WTC11 (cell line): ENCODE measurements at regions not wholly inside any gene's neighbourhood (a gene's known extent, or its start where the extent isn't known, plus 50 kb on each side); places are given as distances from the start of the nearest gene placed in this dataset.

Experiments used
- ATAC-seq: fragments of 200-7000 bp; cut with Tn5 transposase; 2 replicates; pipeline ENCODE4 v1.10.0; 2021; ENCODE audit warnings: mild to moderate bottlenecking, moderate library complexity
- CTCF ChIA-PET: fragments of 300-600 bp; sonication (Branson Sonifier 250); formaldehyde crosslinking; loops from one replicate; lab custom pipeline; 2021; ENCODE audit warnings: antibody characterized with exemption; lab: Charles Lee
- POLR2A ChIA-PET: fragments of 350-600 bp; sonication (Branson Sonifier 250); formaldehyde crosslinking; loops from one replicate; lab custom pipeline; 2021; ENCODE audit warnings: antibody characterized with exemption; lab: Charles Lee
- DNase-seq: peaks from one replicate; pipeline ENCODE4 v3.0.0; 2021; ENCODE audit warnings: low spot score
- H3K27ac Mint-ChIP-seq: 2 replicates; pipeline ENCODE4 v1.8.0; 2021; ENCODE audit warnings: mixed read lengths
- H3K27me3 Mint-ChIP-seq: 2 replicates; pipeline ENCODE4 v1.8.0; 2021; ENCODE audit warnings: low read depth, mild to moderate bottlenecking, moderate library complexity, mixed read lengths
- H3K36me3 Mint-ChIP-seq: 2 replicates; pipeline ENCODE4 v1.8.0; 2021; ENCODE audit warnings: mixed read lengths
- H3K4me1 Mint-ChIP-seq: 2 replicates; pipeline ENCODE4 v1.8.0; 2022; ENCODE audit warnings: mixed read lengths
- H3K4me3 Mint-ChIP-seq: 2 replicates; pipeline ENCODE4 v1.8.0; 2021; ENCODE audit warnings: mild to moderate bottlenecking, moderate library complexity, mixed read lengths
- H3K9me3 Mint-ChIP-seq: 2 replicates; pipeline ENCODE4 v1.8.0; 2021; ENCODE audit warnings: mixed read lengths
- ATF1 ChIP-seq: sonication (generic); formaldehyde crosslinking; IDR thresholded peaks from 2 replicates; pipeline ENCODE4 v1.8.1; 2023; ENCODE audit warnings: mild to moderate bottlenecking, moderate library complexity, missing genetic modification reagents
- CBFB ChIP-seq: sonication (generic); formaldehyde crosslinking; IDR thresholded peaks from 2 replicates; pipeline ENCODE4 v1.8.1; 2022; ENCODE audit warnings: mild to moderate bottlenecking, low read depth, missing genetic modification reagents
- ELF4 ChIP-seq: sonication (generic); formaldehyde crosslinking; IDR thresholded peaks from 2 replicates; pipeline ENCODE4 v1.8.1; 2022; ENCODE audit warnings: low read depth, mild to moderate bottlenecking, moderate library complexity, missing genetic modification reagents
- GABPB1 ChIP-seq: sonication (generic); formaldehyde crosslinking; IDR thresholded peaks from 2 replicates; pipeline ENCODE4 v1.8.1; 2023; ENCODE audit warnings: mild to moderate bottlenecking, missing genetic modification reagents
- GRHL2 ChIP-seq: fragments of 250-450 bp; sonication (Bioruptor Pico); IDR thresholded peaks from 2 replicates; pipeline ENCODE4 v1.8.0; 2022; ENCODE audit warnings: mild to moderate bottlenecking, moderate library complexity; ENCODE audit not compliant: insufficient replicate concordance, severe bottlenecking
- NFATC4 ChIP-seq: fragments of 250-450 bp; sonication (Bioruptor Pico); IDR thresholded peaks from 2 replicates; pipeline ENCODE4 v1.9.0; 2021; ENCODE audit warnings: mild to moderate bottlenecking
- NR1H2 ChIP-seq: sonication (generic); formaldehyde crosslinking; IDR thresholded peaks from 2 replicates; pipeline ENCODE4 v1.9.0; 2021; ENCODE audit warnings: mild to moderate bottlenecking, moderate library complexity, missing genetic modification reagents
- RORB ChIP-seq: fragments of 250-450 bp; sonication (Bioruptor Pico); IDR thresholded peaks from 2 replicates; pipeline ENCODE4 v1.9.0; 2021; ENCODE audit warnings: mild to moderate bottlenecking
- SP1 ChIP-seq: sonication (generic); formaldehyde crosslinking; conservative IDR thresholded peaks from 2 replicates; pipeline ENCODE4 v1.8.1; 2022; ENCODE audit warnings: missing genetic modification reagents
- ZBTB21 ChIP-seq: sonication (generic); formaldehyde crosslinking; IDR thresholded peaks from 2 replicates; pipeline ENCODE4 v1.8.1; 2023; ENCODE audit warnings: mild to moderate bottlenecking, missing genetic modification reagents, borderline replicate concordance
- ZNF263 ChIP-seq: sonication (generic); formaldehyde crosslinking; IDR thresholded peaks from 2 replicates; pipeline ENCODE4 v1.8.1; 2022; ENCODE audit warnings: low read depth, mild to moderate bottlenecking, moderate library complexity, missing genetic modification reagents
- TF ChIP-seq, protein P1 (sequence below): sonication (generic); formaldehyde crosslinking; IDR thresholded peaks from 2 replicates; pipeline ENCODE4 v1.8.1; 2022; ENCODE audit warnings: mild to moderate bottlenecking, missing genetic modification reagents, moderate library complexity, borderline replicate concordance
- TF ChIP-seq, protein P2 (sequence below): fragments of 250-450 bp; sonication (Bioruptor Pico); IDR thresholded peaks from 2 replicates; pipeline ENCODE4 v1.9.0; 2021; ENCODE audit warnings: moderate library complexity, mild to moderate bottlenecking, inconsistent platforms, borderline replicate concordance
- TF ChIP-seq, protein P3 (sequence below): sonication (generic); formaldehyde crosslinking; IDR thresholded peaks from 2 replicates; pipeline ENCODE4 v1.8.1; 2023; ENCODE audit warnings: mild to moderate bottlenecking, moderate library complexity, missing genetic modification reagents
- TF ChIP-seq, protein P4 (sequence below): sonication (generic); formaldehyde crosslinking; IDR thresholded peaks from 2 replicates; pipeline ENCODE4 v1.8.1; 2022; ENCODE audit warnings: missing genetic modification reagents, borderline replicate concordance
- TF ChIP-seq, protein P5 (sequence below): fragments of 200-600 bp; IDR thresholded peaks from 2 replicates; pipeline ENCODE4 v1.8.0; 2022; ENCODE audit warnings: antibody characterized with exemption
- TF ChIP-seq, protein P6 (sequence below): sonication (generic); formaldehyde crosslinking; IDR thresholded peaks from 2 replicates; pipeline ENCODE4 v1.8.0; 2022; ENCODE audit warnings: mild to moderate bottlenecking, missing genetic modification reagents
- TF ChIP-seq, protein P7 (sequence below): sonication (generic); formaldehyde crosslinking; IDR thresholded peaks from 2 replicates; pipeline ENCODE4 v1.8.0; 2022; ENCODE audit warnings: mild to moderate bottlenecking, missing genetic modification reagents
- TF ChIP-seq, protein P8 (sequence below): sonication (generic); formaldehyde crosslinking; IDR thresholded peaks from 2 replicates; pipeline ENCODE4 v1.8.1; 2022; ENCODE audit warnings: low read depth, mild to moderate bottlenecking, moderate library complexity, missing genetic modification reagents, borderline replicate concordance
- TF ChIP-seq, protein P9 (sequence below): fragments of 250-450 bp; sonication (Bioruptor Pico); IDR thresholded peaks from 2 replicates; pipeline ENCODE4 v1.8.0; 2021; ENCODE audit warnings: mild to moderate bottlenecking

DNA sequence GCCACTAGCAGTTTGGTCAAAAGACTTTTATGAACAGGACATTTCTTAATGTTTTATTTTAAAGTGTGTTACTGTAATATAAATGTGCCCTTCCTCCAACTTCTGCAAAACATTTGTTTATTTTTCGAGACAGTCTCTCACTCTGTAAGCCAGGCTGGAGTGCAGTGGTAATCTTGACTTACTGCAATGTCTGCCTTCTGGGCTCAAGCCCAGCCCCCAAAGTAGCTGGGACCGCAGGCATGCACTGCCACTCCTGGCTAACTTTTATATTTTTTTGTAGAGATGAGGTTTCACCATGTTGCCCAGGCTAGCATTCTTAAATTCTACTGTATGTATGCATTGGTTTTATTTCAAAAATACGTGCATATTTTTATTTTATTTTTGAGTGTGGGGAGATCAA lies 1201.9 kb downstream of the STIM2 start (continued):
- TF ChIP-seq, protein P1, sequence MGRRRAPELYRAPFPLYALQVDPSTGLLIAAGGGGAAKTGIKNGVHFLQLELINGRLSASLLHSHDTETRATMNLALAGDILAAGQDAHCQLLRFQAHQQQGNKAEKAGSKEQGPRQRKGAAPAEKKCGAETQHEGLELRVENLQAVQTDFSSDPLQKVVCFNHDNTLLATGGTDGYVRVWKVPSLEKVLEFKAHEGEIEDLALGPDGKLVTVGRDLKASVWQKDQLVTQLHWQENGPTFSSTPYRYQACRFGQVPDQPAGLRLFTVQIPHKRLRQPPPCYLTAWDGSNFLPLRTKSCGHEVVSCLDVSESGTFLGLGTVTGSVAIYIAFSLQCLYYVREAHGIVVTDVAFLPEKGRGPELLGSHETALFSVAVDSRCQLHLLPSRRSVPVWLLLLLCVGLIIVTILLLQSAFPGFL (CRISPR knock-in tag) = no peak
- no peak for TF ChIP-seq GABPB1
- TF ChIP-seq NR1H2 (CRISPR knock-in tag) = no peak
- TF ChIP-seq, protein P2, sequence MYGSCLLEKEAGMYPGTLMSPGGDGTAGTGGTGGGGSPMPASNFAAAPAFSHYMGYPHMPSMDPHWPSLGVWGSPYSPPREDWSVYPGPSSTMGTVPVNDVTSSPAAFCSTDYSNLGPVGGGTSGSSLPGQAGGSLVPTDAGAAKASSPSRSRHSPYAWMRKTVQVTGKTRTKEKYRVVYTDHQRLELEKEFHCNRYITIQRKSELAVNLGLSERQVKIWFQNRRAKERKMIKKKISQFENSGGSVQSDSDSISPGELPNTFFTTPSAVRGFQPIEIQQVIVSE (CRISPR knock-in tag) = no peak
- no peak for TF ChIP-seq SP1
- TF ChIP-seq RORB = no peak
- no peak for TF ChIP-seq CBFB (CRISPR knock-in tag)
- TF ChIP-seq, protein P3, sequence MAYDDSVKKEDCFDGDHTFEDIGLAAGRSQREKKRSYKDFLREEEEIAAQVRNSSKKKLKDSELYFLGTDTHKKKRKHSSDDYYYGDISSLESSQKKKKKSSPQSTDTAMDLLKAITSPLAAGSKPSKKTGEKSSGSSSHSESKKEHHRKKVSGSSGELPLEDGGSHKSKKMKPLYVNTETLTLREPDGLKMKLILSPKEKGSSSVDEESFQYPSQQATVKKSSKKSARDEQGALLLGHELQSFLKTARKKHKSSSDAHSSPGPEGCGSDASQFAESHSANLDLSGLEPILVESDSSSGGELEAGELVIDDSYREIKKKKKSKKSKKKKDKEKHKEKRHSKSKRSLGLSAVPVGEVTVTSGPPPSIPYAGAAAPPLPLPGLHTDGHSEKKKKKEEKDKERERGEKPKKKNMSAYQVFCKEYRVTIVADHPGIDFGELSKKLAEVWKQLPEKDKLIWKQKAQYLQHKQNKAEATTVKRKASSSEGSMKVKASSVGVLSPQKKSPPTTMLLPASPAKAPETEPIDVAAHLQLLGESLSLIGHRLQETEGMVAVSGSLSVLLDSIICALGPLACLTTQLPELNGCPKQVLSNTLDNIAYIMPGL (CRISPR knock-in tag) = no peak
- TF ChIP-seq ZNF263 (CRISPR knock-in tag) = no peak
- TF ChIP-seq ZBTB21 (CRISPR knock-in tag) = no peak
- no peak for TF ChIP-seq ATF1 (CRISPR knock-in tag)

DNA sequence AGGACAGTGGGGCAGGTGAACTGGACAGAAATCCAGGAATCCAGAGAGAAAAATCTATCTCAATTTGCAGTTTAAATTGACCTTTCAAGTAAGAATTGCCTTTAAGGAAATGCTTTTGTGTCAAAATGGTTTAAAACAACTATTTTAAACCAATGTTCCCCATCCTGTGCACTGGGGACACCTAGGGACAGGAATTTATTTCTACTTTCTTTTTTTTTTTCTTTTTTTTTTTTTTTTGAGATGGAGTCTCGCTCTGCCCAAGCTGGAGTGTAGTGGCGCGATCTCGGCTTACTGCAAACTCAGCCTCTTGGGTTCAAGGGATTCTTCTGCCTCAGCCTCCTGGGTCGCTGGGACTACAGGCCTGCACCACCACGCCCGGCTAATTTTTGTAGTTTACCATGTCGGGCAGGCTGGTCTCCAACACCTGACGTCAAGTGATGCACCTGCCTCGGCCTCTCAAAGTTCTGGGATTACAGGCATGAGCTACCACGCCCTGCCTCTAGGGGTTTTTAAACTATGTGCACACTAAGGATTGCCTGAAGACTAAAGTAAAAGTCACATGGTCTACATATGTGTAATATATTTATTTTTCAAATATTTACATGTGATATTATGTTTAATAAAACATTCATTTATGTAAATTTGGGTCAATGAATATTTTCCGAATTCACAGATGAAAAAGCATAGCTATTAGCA lies 1213.4 kb downstream of the STIM2 start:
- Mint-ChIP-seq H3K27me3 (no peaks in the 10 kb centered on the region), H3K4me3 (no peak overlapping the region), H3K36me3 (peaks cover 8% of the 10 kb centered on the region; the same call in 1 of the 2 replicates), H3K27ac (no peak overlapping the region), H3K4me1 (peaks cover 13% of the 10 kb centered on the region), H3K9me3 (peaks cover 11% of the 10 kb centered on the region; the same call in 1 of the 2 replicates)
- POLR2A ChIA-PET = no interaction called here
- peak; percentile 30 for DNase-seq
- TF ChIP-seq, protein P4, sequence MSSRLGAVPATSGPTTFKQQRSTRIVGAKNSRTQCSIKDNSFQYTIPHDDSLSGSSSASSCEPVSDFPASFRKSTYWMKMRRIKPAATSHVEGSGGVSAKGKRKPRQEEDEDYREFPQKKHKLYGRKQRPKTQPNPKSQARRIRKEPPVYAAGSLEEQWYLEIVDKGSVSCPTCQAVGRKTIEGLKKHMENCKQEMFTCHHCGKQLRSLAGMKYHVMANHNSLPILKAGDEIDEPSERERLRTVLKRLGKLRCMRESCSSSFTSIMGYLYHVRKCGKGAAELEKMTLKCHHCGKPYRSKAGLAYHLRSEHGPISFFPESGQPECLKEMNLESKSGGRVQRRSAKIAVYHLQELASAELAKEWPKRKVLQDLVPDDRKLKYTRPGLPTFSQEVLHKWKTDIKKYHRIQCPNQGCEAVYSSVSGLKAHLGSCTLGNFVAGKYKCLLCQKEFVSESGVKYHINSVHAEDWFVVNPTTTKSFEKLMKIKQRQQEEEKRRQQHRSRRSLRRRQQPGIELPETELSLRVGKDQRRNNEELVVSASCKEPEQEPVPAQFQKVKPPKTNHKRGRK = no peak
- TF ChIP-seq RORB = no peak
- TF ChIP-seq, protein P5, sequence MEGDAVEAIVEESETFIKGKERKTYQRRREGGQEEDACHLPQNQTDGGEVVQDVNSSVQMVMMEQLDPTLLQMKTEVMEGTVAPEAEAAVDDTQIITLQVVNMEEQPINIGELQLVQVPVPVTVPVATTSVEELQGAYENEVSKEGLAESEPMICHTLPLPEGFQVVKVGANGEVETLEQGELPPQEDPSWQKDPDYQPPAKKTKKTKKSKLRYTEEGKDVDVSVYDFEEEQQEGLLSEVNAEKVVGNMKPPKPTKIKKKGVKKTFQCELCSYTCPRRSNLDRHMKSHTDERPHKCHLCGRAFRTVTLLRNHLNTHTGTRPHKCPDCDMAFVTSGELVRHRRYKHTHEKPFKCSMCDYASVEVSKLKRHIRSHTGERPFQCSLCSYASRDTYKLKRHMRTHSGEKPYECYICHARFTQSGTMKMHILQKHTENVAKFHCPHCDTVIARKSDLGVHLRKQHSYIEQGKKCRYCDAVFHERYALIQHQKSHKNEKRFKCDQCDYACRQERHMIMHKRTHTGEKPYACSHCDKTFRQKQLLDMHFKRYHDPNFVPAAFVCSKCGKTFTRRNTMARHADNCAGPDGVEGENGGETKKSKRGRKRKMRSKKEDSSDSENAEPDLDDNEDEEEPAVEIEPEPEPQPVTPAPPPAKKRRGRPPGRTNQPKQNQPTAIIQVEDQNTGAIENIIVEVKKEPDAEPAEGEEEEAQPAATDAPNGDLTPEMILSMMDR = 0 out of 2 replicates have a peak, but pooled peaks have one; percentile 20
- TF ChIP-seq, protein P6, sequence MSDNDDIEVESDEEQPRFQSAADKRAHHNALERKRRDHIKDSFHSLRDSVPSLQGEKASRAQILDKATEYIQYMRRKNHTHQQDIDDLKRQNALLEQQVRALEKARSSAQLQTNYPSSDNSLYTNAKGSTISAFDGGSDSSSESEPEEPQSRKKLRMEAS (CRISPR knock-in tag) = no peak
- ATAC-seq = peak; percentile 90
- CTCF ChIA-PET = interaction anchor here (0.5 to 1.2 kb wide), 8 partner anchors 15 to 389 kb away, joined by 3 to 10 read pairs (median 4); no protein-coding TSS in a partner anchor

DNA sequence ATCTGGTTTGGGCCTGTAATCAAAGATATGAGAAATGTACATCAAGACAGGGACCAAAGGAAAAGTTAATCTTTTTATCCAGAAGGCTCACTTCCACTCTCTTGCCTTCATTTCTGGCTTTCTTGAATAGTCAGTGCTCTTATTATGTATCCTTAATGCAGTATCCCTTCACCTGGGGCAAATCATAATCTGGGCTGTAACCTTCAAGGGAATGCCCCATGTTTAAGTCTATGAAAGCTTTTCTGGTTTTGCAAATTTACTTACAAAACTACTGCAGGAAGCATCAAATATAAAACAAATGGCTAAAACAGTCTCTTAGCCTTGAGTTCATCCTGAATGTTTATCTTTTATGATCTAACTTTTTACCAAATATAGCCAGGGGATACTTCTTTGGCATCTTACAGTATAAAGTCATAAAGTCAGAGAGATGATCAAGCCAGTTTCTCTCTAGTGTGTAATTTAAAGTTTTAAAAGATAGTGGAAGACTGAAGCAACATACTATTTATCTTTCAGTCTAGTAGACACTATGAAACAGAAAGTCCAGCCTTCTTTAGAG lies 1214.8 kb downstream of the STIM2 start:
- ATAC-seq (no peak), DNase-seq (no peak)
- no peak overlapping the region for H3K27ac Mint-ChIP-seq
- peaks cover 13% of the 10 kb centered on the region for H3K4me1 Mint-ChIP-seq
- CTCF ChIA-PET = no interaction called here
- no peaks in the 10 kb centered on the region for H3K27me3 Mint-ChIP-seq
- POLR2A ChIA-PET = no interaction called here
- H3K4me3 Mint-ChIP-seq = no peak overlapping the region
- H3K9me3 Mint-ChIP-seq = peaks cover 23% of the 10 kb centered on the region
- H3K36me3 Mint-ChIP-seq = peaks cover 8% of the 10 kb centered on the region; the same call in 1 of the 2 replicates
- TF ChIP-seq, protein P7, sequence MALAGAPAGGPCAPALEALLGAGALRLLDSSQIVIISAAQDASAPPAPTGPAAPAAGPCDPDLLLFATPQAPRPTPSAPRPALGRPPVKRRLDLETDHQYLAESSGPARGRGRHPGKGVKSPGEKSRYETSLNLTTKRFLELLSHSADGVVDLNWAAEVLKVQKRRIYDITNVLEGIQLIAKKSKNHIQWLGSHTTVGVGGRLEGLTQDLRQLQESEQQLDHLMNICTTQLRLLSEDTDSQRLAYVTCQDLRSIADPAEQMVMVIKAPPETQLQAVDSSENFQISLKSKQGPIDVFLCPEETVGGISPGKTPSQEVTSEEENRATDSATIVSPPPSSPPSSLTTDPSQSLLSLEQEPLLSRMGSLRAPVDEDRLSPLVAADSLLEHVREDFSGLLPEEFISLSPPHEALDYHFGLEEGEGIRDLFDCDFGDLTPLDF (CRISPR knock-in tag) = no peak
- TF ChIP-seq, protein P8, sequence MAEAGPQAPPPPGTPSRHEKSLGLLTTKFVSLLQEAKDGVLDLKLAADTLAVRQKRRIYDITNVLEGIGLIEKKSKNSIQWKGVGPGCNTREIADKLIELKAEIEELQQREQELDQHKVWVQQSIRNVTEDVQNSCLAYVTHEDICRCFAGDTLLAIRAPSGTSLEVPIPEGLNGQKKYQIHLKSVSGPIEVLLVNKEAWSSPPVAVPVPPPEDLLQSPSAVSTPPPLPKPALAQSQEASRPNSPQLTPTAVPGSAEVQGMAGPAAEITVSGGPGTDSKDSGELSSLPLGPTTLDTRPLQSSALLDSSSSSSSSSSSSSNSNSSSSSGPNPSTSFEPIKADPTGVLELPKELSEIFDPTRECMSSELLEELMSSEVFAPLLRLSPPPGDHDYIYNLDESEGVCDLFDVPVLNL = no peak
- TF ChIP-seq NFATC4 (CRISPR knock-in tag) = no peak
- TF ChIP-seq, protein P9, sequence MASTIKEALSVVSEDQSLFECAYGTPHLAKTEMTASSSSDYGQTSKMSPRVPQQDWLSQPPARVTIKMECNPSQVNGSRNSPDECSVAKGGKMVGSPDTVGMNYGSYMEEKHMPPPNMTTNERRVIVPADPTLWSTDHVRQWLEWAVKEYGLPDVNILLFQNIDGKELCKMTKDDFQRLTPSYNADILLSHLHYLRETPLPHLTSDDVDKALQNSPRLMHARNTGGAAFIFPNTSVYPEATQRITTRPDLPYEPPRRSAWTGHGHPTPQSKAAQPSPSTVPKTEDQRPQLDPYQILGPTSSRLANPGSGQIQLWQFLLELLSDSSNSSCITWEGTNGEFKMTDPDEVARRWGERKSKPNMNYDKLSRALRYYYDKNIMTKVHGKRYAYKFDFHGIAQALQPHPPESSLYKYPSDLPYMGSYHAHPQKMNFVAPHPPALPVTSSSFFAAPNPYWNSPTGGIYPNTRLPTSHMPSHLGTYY (CRISPR knock-in tag) = no peak
- no peak for TF ChIP-seq ELF4
- no peak for TF ChIP-seq GRHL2 (CRISPR knock-in tag)
